ENCODE measurements at regions not wholly inside any gene's neighbourhood (a gene's known extent, or its start where the extent isn't known, plus 50 kb on each side); places are given as distances from the start of the nearest gene placed in this dataset.

DNA sequence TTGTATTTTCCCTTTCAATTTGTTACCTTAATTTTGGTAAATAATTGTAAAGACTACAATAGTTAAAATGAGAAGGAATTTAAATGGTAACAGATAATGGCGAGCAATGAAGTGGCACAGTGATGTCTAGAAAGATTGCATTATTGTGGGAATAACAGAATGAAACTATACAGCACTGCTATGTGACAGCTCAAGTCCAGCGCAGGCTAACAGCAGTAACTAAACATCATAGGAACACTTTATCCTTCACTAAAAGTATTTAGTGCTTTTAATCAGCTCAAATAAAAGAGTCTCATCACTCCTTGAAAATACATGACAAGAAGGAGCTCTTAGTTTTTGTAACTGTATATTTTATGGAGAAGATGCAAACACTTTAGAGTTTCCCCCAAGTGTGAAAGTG, 190.8 kb downstream of the TENT5A start:
- TF ChIP-seq NR3C1 (IDR thresholded peaks at IDR 0.05) (no peak), CHD4 (IDR thresholded peaks at IDR 0.05; ENCODE audit: borderline replicate concordance) (no peak), MAFK (IDR thresholded peaks at IDR 0.05; ENCODE audit: partially characterized antibody) (no peak), MAZ (IDR thresholded peaks at IDR 0.05; ENCODE audit: borderline replicate concordance, low read depth, low read length) (no peak), KDM5A (IDR thresholded peaks at IDR 0.05) (no peak), FOSB (CRISPR knock-in tag; IDR thresholded peaks at IDR 0.05) (no peak), EP300 (IDR thresholded peaks at IDR 0.05) (no peak), NFE2L2 (conservative IDR thresholded peaks at IDR 0.05; ENCODE audit: low read length) (no peak), HDAC2 (IDR thresholded peaks at IDR 0.05) (no peak), HOXB5 (CRISPR knock-in tag; IDR thresholded peaks at IDR 0.05) (no peak), HEYL (CRISPR knock-in tag; IDR thresholded peaks at IDR 0.05) (no peak), PHF8 (IDR thresholded peaks at IDR 0.05; ENCODE audit: borderline replicate concordance, low read depth) (no peak), POLR2AphosphoS2 (conservative IDR thresholded peaks at IDR 0.05; ENCODE audit: low read length) (no peak), PBX3 (IDR thresholded peaks at IDR 0.05) (no peak), RFX5 (IDR thresholded peaks at IDR 0.05) (no peak), HOXB13 (CRISPR knock-in tag; IDR thresholded peaks at IDR 0.05; ENCODE audit: low read depth) (no peak), ESRRA (IDR thresholded peaks at IDR 0.05; ENCODE audit: borderline replicate concordance, low read length) (no peak), CBX8 (IDR thresholded peaks at IDR 0.05) (no peak), JUNB (IDR thresholded peaks at IDR 0.05) (no peak)
- TF ChIP-seq, protein P1, sequence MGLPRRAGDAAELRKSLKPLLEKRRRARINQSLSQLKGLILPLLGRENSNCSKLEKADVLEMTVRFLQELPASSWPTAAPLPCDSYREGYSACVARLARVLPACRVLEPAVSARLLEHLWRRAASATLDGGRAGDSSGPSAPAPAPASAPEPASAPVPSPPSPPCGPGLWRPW (IDR thresholded peaks at IDR 0.05): no peak
- no peak overlapping the region for H3K27ac ChIP-seq
- CTCF ChIA-PET: no interaction called here
- DNase-seq (ENCODE audit: low read depth in 1 of 2, low spot score in 1 of 2): no peak
- no peaks in the 10 kb centered on the region for H3K9me3 ChIP-seq
- no peak for ATAC-seq
- H3K4me3 ChIP-seq: no peak overlapping the region
- FAIRE-seq: no peak
- H3K4me1 ChIP-seq: peaks cover 3% of the 10 kb centered on the region; the same call in 1 of the 3 replicates
- 38% methylated on average over 2 of the region's 2 CpGs for WGBS (ENCODE audit: missing lambda C conversion rate)
- POLR2A ChIA-PET: no interaction called here
- peak overlapping the region; percentile 49 for H3K4me2 ChIP-seq

DNA sequence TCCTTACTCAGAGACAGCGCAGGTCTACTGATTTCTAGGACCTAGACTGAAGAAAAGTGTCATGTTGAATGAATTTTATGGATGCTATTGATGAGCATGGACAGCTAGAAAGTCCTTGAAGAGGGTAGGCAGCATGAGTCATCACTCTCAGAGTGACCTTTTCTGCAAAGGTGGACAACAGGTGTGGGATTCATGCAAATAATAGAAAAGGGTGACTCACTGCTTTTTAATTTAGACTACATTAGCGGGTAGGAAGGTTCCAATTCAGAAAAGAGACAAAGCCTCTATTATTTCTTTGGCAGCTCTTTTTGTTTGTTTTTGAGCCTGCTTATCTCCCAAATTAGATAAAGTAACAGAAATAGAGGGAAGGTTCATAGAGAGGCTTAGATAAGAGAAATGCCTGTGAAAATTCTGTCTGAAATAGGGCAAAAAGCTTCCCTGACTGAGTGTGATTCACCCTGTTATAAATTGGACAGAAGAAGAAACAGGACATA, 191.4 kb downstream of the TENT5A start:
- POLR2A ChIA-PET: no interaction called here
- 27% methylated on average over 2 of the region's 2 CpGs for WGBS (ENCODE audit: missing lambda C conversion rate)
- no peak overlapping the region for H3K4me3 ChIP-seq
- ATAC-seq (no peak), FAIRE-seq (no peak), DNase-seq (ENCODE audit: low read depth in 1 of 2, low spot score in 1 of 2) (no peak)
- CTCF ChIA-PET: no interaction called here
- H3K4me1 ChIP-seq: peaks cover 3% of the 10 kb centered on the region; the same call in 1 of the 3 replicates
- no peaks in the 10 kb centered on the region for H3K9me3 ChIP-seq
- TF ChIP-seq FOSL2 (IDR thresholded peaks at IDR 0.05) (no peak), FOSL2 (CRISPR knock-in tag; IDR thresholded peaks at IDR 0.05) (peak; percentile 32; the same call in 1 of the 2 replicates), POLR2AphosphoS2 (conservative IDR thresholded peaks at IDR 0.05; ENCODE audit: low read length) (no peak), TP53 (CRISPR knock-in tag; IDR thresholded peaks at IDR 0.05) (no peak)
- peak overlapping the region; percentile 49; the same call in 1 of the 3 replicates for H3K4me2 ChIP-seq
- no peak overlapping the region for H3K27ac ChIP-seq

- WGBS (ENCODE audit: missing lambda C conversion rate): 38% methylated on average over 1 of the region's 1 CpG
- Histone ChIP-seq H3K9me3 (no peaks in the 10 kb centered on the region), H3K4me1 (peaks cover 3% of the 10 kb centered on the region; the same call in 1 of the 3 replicates), H3K27ac (no peak overlapping the region), H3K4me3 (no peak overlapping the region), H3K4me2 (no peak overlapping the region)
- no peak for TF ChIP-seq RFX5 (IDR thresholded peaks at IDR 0.05)
- no peak for TF ChIP-seq HOXB13 (CRISPR knock-in tag; IDR thresholded peaks at IDR 0.05; ENCODE audit: low read depth)
- TF ChIP-seq KDM1A (IDR thresholded peaks at IDR 0.05; ENCODE audit: low read depth): no peak
- TF ChIP-seq MYC (IDR thresholded peaks at IDR 0.05; ENCODE audit: borderline replicate concordance, low read length): no peak
- FAIRE-seq (no peak), ATAC-seq (no peak), DNase-seq (ENCODE audit: low read depth in 1 of 2, low spot score in 1 of 2) (no peak)
- ChIA-PET CTCF (no interaction called here), POLR2A (no interaction called here)
Observed at GRCh38 chr6:81557811-81558210, 194.7 kb downstream of the TENT5A start.
